Endothelial cell of umbilical vein (primary cell): ENCODE measurements at regions not wholly inside any gene's neighbourhood (a gene's known extent, or its start where the extent isn't known, plus 50 kb on each side); places are given as distances from the start of the nearest gene placed in this dataset.

Source experiments
- BruUV-seq: library from RNA; stranded (reverse); fragments of 400-500 nt; replicated peaks from 2 replicates; lab custom pipeline; 2021; lab: Mats Ljungman, UMichigan
- CTCF ChIA-PET: fragments of 300-600, 350-600 bp; sonication (Branson Sonifier 250); formaldehyde crosslinking; loops from one replicate; lab custom pipeline; 2021; ENCODE audit warnings: antibody characterized with exemption, inconsistent platforms; lab: Charles Lee
- POLR2A ChIA-PET: fragments of 300-600, 350-600 bp; sonication (Branson Sonifier 250); formaldehyde crosslinking; loops from one replicate; lab custom pipeline; 2021; ENCODE audit warnings: antibody characterized with exemption, inconsistent platforms; lab: Charles Lee
- DNase-seq: peaks from one replicate; pipeline ENCODE4 v3.0.0-alpha.2; 2011; ENCODE audit warnings: low read depth, low spot score
- FAIRE-seq: peaks from 2 replicates; lab custom pipeline; 2011; peaks lifted over from hg19 to GRCh38; lab: Jason Lieb, UNC
- H2AFZ ChIP-seq: 2 replicates; pipeline ENCODE4 v1.6.0; 2012; ENCODE audit warnings: low read depth, low read length, control low read depth, inconsistent platforms
- H3K27ac ChIP-seq: 2 replicates; pipeline ENCODE4 v1.5.1; 2011; ENCODE audit warnings: low read depth, mild to moderate bottlenecking, control low read depth, low read length, moderate library complexity; ENCODE audit not compliant: insufficient read depth
- H3K27me3 ChIP-seq, 2 experiments: 2 replicates each; pipeline versions ENCODE4 v1.6.0 to v1.6.1; 2011; ENCODE audit warnings: low read length in 2 of 2, mixed read lengths in 1 of 2; ENCODE audit not compliant: control insufficient read depth in 2 of 2, insufficient read depth in 2 of 2
- H3K36me3 ChIP-seq, 2 experiments: 2 replicates in 1 of 2; 3 replicates in 1 of 2; pipeline ENCODE4 v1.5.1; 2011; ENCODE audit warnings: low read length in 2 of 2, mild to moderate bottlenecking in 1 of 2, moderate library complexity in 1 of 2; ENCODE audit not compliant: control insufficient read depth in 2 of 2, insufficient read depth in 2 of 2; ENCODE audit errors: extremely low read depth in 1 of 2
- H3K4me1 ChIP-seq: 3 replicates; pipeline ENCODE4 v1.5.1; 2011; ENCODE audit warnings: mild to moderate bottlenecking, low read length; ENCODE audit not compliant: control insufficient read depth, insufficient read depth; ENCODE audit errors: extremely low read depth
- H3K4me2 ChIP-seq: 2 replicates; pipeline ENCODE4 v1.6.1; 2011; ENCODE audit warnings: low read length, control low read depth, mixed read lengths; ENCODE audit not compliant: insufficient read depth
- H3K4me3 ChIP-seq, 3 experiments: fragments of 200-600 bp in 1 of 3; sonication (generic), shearing (Covaris generic) in 1 of 3; replicated peaks in 1 of 3; 2 replicates each; pipeline ENCODE4 v1.5.1; 2011 to 2016; ENCODE audit warnings: control low read depth in 3 of 3, low read length in 3 of 3, mild to moderate bottlenecking in 2 of 3, inconsistent platforms in 1 of 3, low read depth in 1 of 3, moderate library complexity in 1 of 3; ENCODE audit not compliant: insufficient read depth in 1 of 3
- H3K79me2 ChIP-seq: 2 replicates; pipeline ENCODE4 v1.6.0; 2012; ENCODE audit warnings: low read length, inconsistent platforms; ENCODE audit not compliant: control insufficient read depth, insufficient read depth
- H3K9ac ChIP-seq: replicated peaks from 2 replicates; pipeline ENCODE3; 2011; ENCODE audit warnings: low read length, control low read depth; ENCODE audit not compliant: insufficient read depth; ENCODE audit errors: extremely low read depth
- H3K9me1 ChIP-seq: replicated peaks from 3 replicates; pipeline ENCODE4 v1.6.0; 2011; ENCODE audit warnings: mild to moderate bottlenecking, low read length; ENCODE audit not compliant: control insufficient read depth, insufficient read depth; ENCODE audit errors: extremely low read depth
- H3K9me3 ChIP-seq: replicated peaks from 2 replicates; pipeline ENCODE4 v1.5.1; 2012; ENCODE audit warnings: low read length, inconsistent platforms; ENCODE audit not compliant: control insufficient read depth, insufficient read depth
- H4K20me1 ChIP-seq: replicated peaks from 2 replicates; pipeline ENCODE3; 2011; ENCODE audit warnings: mild to moderate bottlenecking, low read length; ENCODE audit not compliant: control insufficient read depth, insufficient read depth; ENCODE audit errors: extremely low read depth
- CTCF ChIP-seq, 2 donors: IDR thresholded peaks; 1 replicate in 1 of 2; 2 replicates in 1 of 2; pipeline ENCODE4 v1.5.1; 2011; ENCODE audit warnings: low read length in 2 of 2, mild to moderate bottlenecking in 2 of 2, moderate library complexity in 2 of 2, control low read depth in 1 of 2, inconsistent platforms in 1 of 2, low read depth in 1 of 2; ENCODE audit not compliant: insufficient read depth in 1 of 2; ENCODE audit errors: extremely low read depth in 1 of 2
- EZH2 ChIP-seq: IDR thresholded peaks from 2 replicates; pipeline ENCODE4 v1.6.1; 2012; ENCODE audit warnings: borderline replicate concordance, low read depth, mild to moderate bottlenecking, moderate library complexity, low read length, inconsistent platforms; ENCODE audit not compliant: severe bottlenecking
- FOS ChIP-seq: IDR thresholded peaks from 2 replicates; pipeline ENCODE4 v1.6.1; 2011; ENCODE audit warnings: mild to moderate bottlenecking, low read length, moderate library complexity, borderline replicate concordance; ENCODE audit not compliant: insufficient read depth
- GATA2 ChIP-seq: IDR thresholded peaks from 2 replicates; pipeline ENCODE4 v1.7.0; 2011; ENCODE audit warnings: low read depth, mild to moderate bottlenecking, moderate library complexity, mixed read lengths, low read length; ENCODE audit not compliant: insufficient read length, insufficient read depth
- JUN ChIP-seq: IDR thresholded peaks from 2 replicates; pipeline ENCODE4 v1.6.1; 2011; ENCODE audit warnings: borderline replicate concordance, low read depth; ENCODE audit not compliant: insufficient read length, insufficient read depth
- MAX ChIP-seq: IDR thresholded peaks from 2 replicates; pipeline ENCODE4 v1.6.1; 2011; ENCODE audit not compliant: insufficient read depth, insufficient read length
- MYC ChIP-seq: IDR thresholded peaks from one replicate; pipeline ENCODE4 v1.6.1; 2011; ENCODE audit warnings: mild to moderate bottlenecking, low read depth, low read length
- POLR2A ChIP-seq: IDR thresholded peaks from 2 replicates; pipeline ENCODE4 v1.6.1; 2012; ENCODE audit warnings: low read depth, mild to moderate bottlenecking, control low read depth, low read length
- POLR2AphosphoS5 ChIP-seq: IDR thresholded peaks from 2 replicates; pipeline ENCODE4 v1.6.1; 2012; ENCODE audit warnings: low read depth, mild to moderate bottlenecking, control low read depth, low read length, moderate library complexity; ENCODE audit not compliant: insufficient read depth
- dilution Hi-C: fragments of 300-500 bp; cut with MboI; formaldehyde crosslinking; loops from one replicate; pipeline ENCODE4 v1.15.0; 2019; ENCODE audit warnings: low sequenced_read_pairs; ENCODE audit not compliant: extremely low pct_ligation_motif_present
- intact Hi-C: fragments of 100-400 bp; cut with micrococcal nuclease; formaldehyde crosslinking; loops from one replicate; pipeline ENCODE4 v1.10.0; 2022

DNA sequence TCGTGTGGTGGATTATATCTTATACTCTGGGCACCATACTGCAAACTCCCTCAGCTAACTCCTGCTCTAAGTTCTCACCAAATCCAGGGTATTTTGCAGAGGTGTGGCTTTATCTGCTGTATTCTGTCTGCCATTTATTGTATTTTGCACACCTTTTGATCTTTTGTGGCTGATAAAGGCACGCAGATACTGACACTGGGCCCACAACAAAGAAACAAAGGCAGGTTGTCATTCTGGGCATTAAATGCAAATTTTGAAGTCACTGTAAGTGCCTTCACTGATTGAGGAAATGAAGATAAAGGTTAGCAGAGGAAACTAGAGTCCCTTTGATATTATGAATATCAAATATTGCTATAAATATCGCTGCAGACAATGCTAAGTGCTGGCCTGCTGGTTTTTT is 265.8 kb upstream of the MEIS1 start:
- Histone ChIP-seq H3K9me1 (no peaks in the 10 kb centered on the region), H3K9me3 (no peaks in the 10 kb centered on the region), H2AFZ (no peak overlapping the region), H4K20me1 (no peaks in the 10 kb centered on the region), H3K27me3 (no peaks in the 10 kb centered on the region), H3K4me3 (no peak overlapping the region), H3K27ac (no peak overlapping the region), H3K79me2 (no peaks in the 10 kb centered on the region), H3K9ac (no peak overlapping the region), H3K4me1 (no peaks in the 10 kb centered on the region), H3K4me2 (no peak overlapping the region), H3K36me3 (no peaks in the 10 kb centered on the region)
- dilution Hi-C loops, result no loop called here
- no peak for DNase-seq
- TF ChIP-seq FOS (no peak), EZH2 (no peak), POLR2AphosphoS5 (no peak), MYC (no peak), JUN (no peak), CTCF (IDR thresholded peaks at IDR 0.05; ENCODE audit: extremely low read depth in 1 of 2, insufficient read depth in 1 of 2, low read depth in 1 of 2, low read length in 2 of 2) (no peak), POLR2A (no peak), GATA2 (no peak), MAX (no peak)
- ChIA-PET CTCF (no interaction called here), POLR2A (no interaction called here)
- intact Hi-C loops, result no loop called here
- FAIRE-seq, result no peak
- no TSS peak for BruUV-seq
